ENCODE measurements at regions not wholly inside any gene's neighbourhood (a gene's known extent, or its start where the extent isn't known, plus 50 kb on each side); places are given as distances from the start of the nearest gene placed in this dataset.

DNA sequence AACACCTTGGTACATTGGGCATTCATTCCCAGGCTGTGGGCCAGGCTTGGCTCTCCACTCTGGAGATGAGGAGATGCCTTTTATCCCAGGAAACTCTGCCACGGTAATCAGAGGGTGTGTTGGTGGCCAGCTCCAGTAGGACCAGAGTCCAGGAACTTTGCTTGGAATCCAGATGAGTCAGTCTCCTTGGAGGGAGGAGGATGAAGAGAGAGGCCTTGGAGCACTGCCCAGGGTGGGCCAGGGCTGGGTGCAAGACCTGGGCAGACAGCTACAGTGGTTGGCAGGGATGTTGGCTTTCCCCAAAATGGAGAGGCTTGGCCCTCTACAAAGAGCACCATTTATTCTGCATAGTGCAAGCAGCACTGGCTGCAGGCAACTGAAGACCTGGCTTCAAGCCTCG, 209.0 kb downstream of the RGS9 start:
- Histone ChIP-seq H3K4me3 (no peak overlapping the region), H3K27ac (no peak overlapping the region)
- no peak for TF ChIP-seq CTCF (IDR thresholded peaks at IDR 0.05)
- DNase-seq (ENCODE audit: low spot score) = no peak

DNA sequence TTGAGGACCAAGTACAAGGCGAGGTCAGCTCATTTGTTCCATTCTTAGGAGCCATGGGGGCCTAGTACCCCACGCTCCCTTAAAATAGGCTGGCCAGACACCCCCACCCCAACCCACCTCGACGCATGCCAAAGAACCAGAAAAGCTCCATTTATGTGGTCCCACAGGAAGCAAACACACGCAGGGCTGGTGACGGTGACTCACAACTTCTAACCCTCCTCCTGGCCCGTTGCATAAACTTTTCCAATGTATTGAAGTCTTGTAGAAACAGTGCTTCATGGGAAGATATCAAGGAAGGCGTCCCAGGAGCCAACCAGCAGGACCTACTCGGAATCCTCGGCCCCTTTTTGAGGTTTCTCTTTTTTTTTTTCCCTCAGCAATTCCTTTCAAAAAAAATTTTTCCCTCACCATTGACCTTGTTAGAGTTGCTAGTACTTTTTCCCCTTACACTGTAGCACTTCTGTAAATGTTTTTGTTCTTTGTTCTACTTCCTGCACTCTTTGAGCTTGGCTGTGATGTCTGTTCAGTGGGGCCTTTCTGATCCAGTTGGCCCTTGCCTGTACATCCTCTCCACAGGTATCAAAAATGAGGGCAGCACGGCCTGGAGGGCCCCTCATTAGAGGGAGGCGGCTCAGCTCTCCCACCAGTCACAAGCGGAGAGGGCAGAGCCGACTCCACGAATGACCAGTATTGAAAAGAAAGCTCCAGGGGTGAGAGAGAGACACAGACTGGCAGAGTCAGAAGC, 208.3 kb downstream of the RGS9 start:
- TF ChIP-seq CTCF (IDR thresholded peaks at IDR 0.05) = no peak
- DNase-seq (ENCODE audit: low spot score) = no peak
- Histone ChIP-seq H3K4me3 (no peak overlapping the region), H3K27ac (no peak overlapping the region)

- no peak for TF ChIP-seq CTCF (IDR thresholded peaks at IDR 0.05)
Observed at GRCh38 chr17:65340401-65340800, 203.2 kb downstream of the RGS9 start.

GRCh38 chr17:65334406-65334805, 197.2 kb downstream of the RGS9 start:
- H3K4me3 ChIP-seq = no peak overlapping the region
- TF ChIP-seq CTCF (IDR thresholded peaks at IDR 0.05) = no peak
- no peak overlapping the region for H3K27ac ChIP-seq
- DNase-seq (ENCODE audit: low spot score) = no peak

More at GRCh38 chr17:65340401-65340800, 203.2 kb downstream of the RGS9 start:
- H3K4me3 ChIP-seq = no peak overlapping the region
- no peak overlapping the region for H3K27ac ChIP-seq
- no peak for DNase-seq (ENCODE audit: low spot score)

GRCh38 chr17:65332779-65333178, 195.6 kb downstream of the RGS9 start:
- H3K4me3 ChIP-seq = no peak overlapping the region
- DNase-seq (ENCODE audit: low spot score) = no peak
- H3K27ac ChIP-seq = no peak overlapping the region
- TF ChIP-seq CTCF (IDR thresholded peaks at IDR 0.05) = no peak

- Histone ChIP-seq H3K4me3 (no peak overlapping the region), H3K27ac (no peak overlapping the region)
- no peak for DNase-seq (ENCODE audit: low spot score)
- no peak for TF ChIP-seq CTCF (IDR thresholded peaks at IDR 0.05)
Observed at GRCh38 chr17:65332375-65332774, 195.2 kb downstream of the RGS9 start.

GRCh38 chr17:65328567-65328966, 191.4 kb downstream of the RGS9 start:
- TF ChIP-seq CTCF (IDR thresholded peaks at IDR 0.05) = no peak
- DNase-seq (ENCODE audit: low spot score) = no peak
- Histone ChIP-seq H3K4me3 (no peak overlapping the region), H3K27ac (no peak overlapping the region)
